Activated CD8-positive, alpha-beta T cell treated with anti-CD3 and anti-CD28 coated beads, Interleukin-2, amount 10 ng/mL, durations not matched to agents 7 days and 5 days (primary cell): ENCODE measurements at regions not wholly inside any gene's neighbourhood (a gene's known extent, or its start where the extent isn't known, plus 50 kb on each side); places are given as distances from the start of the nearest gene placed in this dataset.

Experiments used
- ATAC-seq: fragments of 150-1000 bp; cut with Tn5 transposase; one replicate; pipeline ENCODE4 v1.10.0; 2021; ENCODE audit warnings: moderate library complexity
- CTCF ChIA-PET: fragments of 350-600 bp; sonication (Branson Sonifier 250); formaldehyde crosslinking; loops from one replicate; lab custom pipeline; 2021; ENCODE audit warnings: antibody characterized with exemption; lab: Charles Lee
- POLR2A ChIA-PET: fragments of 350-600 bp; sonication (Branson Sonifier 250); formaldehyde crosslinking; loops from one replicate; lab custom pipeline; 2021; ENCODE audit warnings: antibody characterized with exemption; lab: Charles Lee
- DNase-seq: peaks from one replicate; pipeline ENCODE4 v3.0.0-alpha.2; 2020
- H3K27ac Mint-ChIP-seq: one replicate; pipeline ENCODE4 v1.8.0; 2021; ENCODE audit warnings: mild to moderate bottlenecking, mixed read lengths
- H3K27me3 Mint-ChIP-seq: one replicate; pipeline ENCODE4 v1.8.0; 2021; ENCODE audit warnings: low read depth, mixed read lengths
- H3K36me3 Mint-ChIP-seq: one replicate; pipeline ENCODE4 v1.8.0; 2021; ENCODE audit warnings: low read depth, mixed read lengths
- H3K4me1 Mint-ChIP-seq: one replicate; pipeline ENCODE4 v1.8.0; 2021; ENCODE audit warnings: low read depth, mixed read lengths
- H3K4me3 Mint-ChIP-seq: one replicate; pipeline ENCODE4 v1.8.0; 2021; ENCODE audit warnings: mild to moderate bottlenecking, mixed read lengths
- H3K9me3 Mint-ChIP-seq: one replicate; pipeline ENCODE4 v1.8.0; 2022; ENCODE audit warnings: mixed read lengths; ENCODE audit not compliant: insufficient read depth

GRCh38 chr12:124403273-124403672, 108.4 kb downstream of the RFLNA start:
- Mint-ChIP-seq H3K27me3 (no peaks in the 10 kb centered on the region), H3K36me3 (peaks cover 19% of the 10 kb centered on the region), H3K9me3 (no peaks in the 10 kb centered on the region), H3K4me3 (no peak overlapping the region), H3K27ac (no peak overlapping the region), H3K4me1 (peaks cover 4% of the 10 kb centered on the region)
- ChIA-PET CTCF (no interaction called here), POLR2A (no interaction called here)
- ATAC-seq (no peak), DNase-seq (no peak)

- no peak for ATAC-seq
- no peaks in the 10 kb centered on the region for H3K27me3 Mint-ChIP-seq
- ChIA-PET POLR2A (no interaction called here), CTCF (no interaction called here)
- peaks cover 19% of the 10 kb centered on the region for H3K36me3 Mint-ChIP-seq
- DNase-seq = no peak
- peaks cover 4% of the 10 kb centered on the region for H3K4me1 Mint-ChIP-seq
- H3K9me3 Mint-ChIP-seq = no peaks in the 10 kb centered on the region
- H3K27ac Mint-ChIP-seq = no peak overlapping the region
- no peak overlapping the region for H3K4me3 Mint-ChIP-seq
Measured at GRCh38 chr12:124402248-124403066, 107.6 kb downstream of the RFLNA start.

DNA sequence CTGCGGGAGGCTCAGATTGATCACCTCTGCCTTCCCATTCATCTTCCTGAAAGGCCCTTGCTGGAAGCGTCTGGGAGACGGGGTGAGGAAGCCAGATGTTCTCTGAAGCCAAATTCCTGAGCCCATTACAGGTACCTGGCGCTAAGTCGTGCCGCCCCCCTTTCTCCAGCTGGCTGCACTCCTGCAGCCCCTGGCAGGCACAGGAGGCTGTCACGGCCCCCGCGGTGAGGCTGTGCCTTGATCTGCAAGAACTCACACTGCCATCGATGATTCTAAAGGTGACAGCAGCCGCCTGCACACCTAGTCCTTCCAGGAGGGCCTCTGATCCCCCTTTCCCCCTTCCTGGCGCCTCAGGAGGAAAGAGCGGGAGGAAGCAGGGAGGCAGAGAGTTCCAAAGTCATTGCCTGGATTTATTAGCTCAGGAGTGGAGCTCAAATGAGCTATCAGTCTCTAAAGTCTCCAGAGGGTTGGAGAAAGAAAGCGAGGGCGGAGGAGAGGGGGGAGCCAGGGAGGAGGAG, 106.9 kb downstream of the RFLNA start:
- no peaks in the 10 kb centered on the region for H3K9me3 Mint-ChIP-seq
- POLR2A ChIA-PET = no interaction called here
- H3K4me3 Mint-ChIP-seq = no peak overlapping the region
- H3K36me3 Mint-ChIP-seq = peaks cover 19% of the 10 kb centered on the region
- H3K27me3 Mint-ChIP-seq = no peaks in the 10 kb centered on the region
- no peak for ATAC-seq
- DNase-seq = no peak
- H3K27ac Mint-ChIP-seq = no peak overlapping the region
- CTCF ChIA-PET = no interaction called here
- peaks cover 4% of the 10 kb centered on the region for H3K4me1 Mint-ChIP-seq

DNA sequence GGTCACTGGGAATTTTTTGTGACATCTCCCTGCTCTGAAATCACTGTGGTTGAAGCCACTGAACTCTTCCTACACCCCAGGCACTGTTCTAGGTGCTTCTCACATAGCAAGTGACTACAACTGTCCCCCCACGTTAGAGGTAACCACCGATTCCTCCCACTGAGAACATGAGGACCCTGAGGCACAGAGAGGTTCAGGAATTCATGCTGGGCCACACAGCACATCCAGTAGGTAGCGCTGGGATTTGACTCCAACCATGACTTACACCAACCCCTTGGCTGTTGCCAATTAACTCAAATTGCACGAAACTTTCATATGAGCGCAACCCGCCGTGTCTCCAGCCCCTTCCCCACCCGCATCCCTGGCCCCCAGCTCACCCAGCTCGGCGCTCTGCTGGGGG, 105.2 kb downstream of the RFLNA start:
- ATAC-seq (no peak), DNase-seq (no peak)
- Mint-ChIP-seq H3K9me3 (no peaks in the 10 kb centered on the region), H3K4me3 (no peak overlapping the region), H3K4me1 (peaks cover 4% of the 10 kb centered on the region), H3K27me3 (no peaks in the 10 kb centered on the region), H3K36me3 (peaks cover 23% of the 10 kb centered on the region), H3K27ac (peak overlapping the region; percentile 25)
- ChIA-PET POLR2A (no interaction called here), CTCF (interaction anchor here (0.9 kb wide), 1 partner anchor 294 kb away, joined by 3 read pairs; no protein-coding TSS in a partner anchor)

DNA sequence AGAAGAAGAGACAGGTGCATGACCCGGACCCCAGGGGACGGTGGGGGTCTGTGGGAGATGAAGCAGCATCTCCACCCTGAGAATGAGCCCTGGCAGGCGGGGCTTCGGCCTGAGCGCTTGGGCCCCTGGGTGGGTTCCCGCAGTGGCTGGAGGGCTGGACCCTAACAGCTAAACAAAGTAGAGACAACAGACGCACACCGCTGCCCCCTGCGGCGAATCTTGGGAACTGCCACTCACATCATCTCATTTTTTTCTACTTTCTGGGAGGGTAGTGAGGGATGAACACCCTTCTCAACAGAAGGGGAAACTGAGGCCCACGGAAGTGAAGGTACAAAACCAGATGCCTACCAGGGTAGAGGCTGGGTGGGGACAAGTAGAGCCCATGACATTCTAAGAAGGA, 104.7 kb downstream of the RFLNA start:
- Mint-ChIP-seq H3K27ac (no peak overlapping the region), H3K4me1 (peaks cover 4% of the 10 kb centered on the region), H3K9me3 (no peaks in the 10 kb centered on the region), H3K4me3 (no peak overlapping the region), H3K27me3 (no peaks in the 10 kb centered on the region), H3K36me3 (peaks cover 23% of the 10 kb centered on the region)
- DNase-seq (peak; percentile 41), ATAC-seq (no peak)
- POLR2A ChIA-PET = no interaction called here
- CTCF ChIA-PET = interaction anchor here (0.7 to 0.9 kb wide), 6 partner anchors 9 to 293 kb away, joined by 3 to 5 read pairs (median 3); no protein-coding TSS in a partner anchor

GRCh38 chr12:124398578-124399227, 103.8 kb downstream of the RFLNA start:
- no peak for ATAC-seq
- H3K4me1 Mint-ChIP-seq = peaks cover 4% of the 10 kb centered on the region
- H3K36me3 Mint-ChIP-seq = peaks cover 28% of the 10 kb centered on the region
- H3K27ac Mint-ChIP-seq = no peak overlapping the region
- no peak for DNase-seq
- no peaks in the 10 kb centered on the region for H3K9me3 Mint-ChIP-seq
- POLR2A ChIA-PET = no interaction called here
- H3K4me3 Mint-ChIP-seq = no peak overlapping the region
- H3K27me3 Mint-ChIP-seq = no peaks in the 10 kb centered on the region
- CTCF ChIA-PET = interaction anchor here (0.8 to 1.4 kb wide), 6 partner anchors 10 to 95 kb away, joined by 3 to 5 read pairs (median 3); no protein-coding TSS in a partner anchor

GRCh38 chr12:124397807-124398577, 103.1 kb downstream of the RFLNA start:
- H3K27ac Mint-ChIP-seq = peak overlapping the region; percentile 49

DNA sequence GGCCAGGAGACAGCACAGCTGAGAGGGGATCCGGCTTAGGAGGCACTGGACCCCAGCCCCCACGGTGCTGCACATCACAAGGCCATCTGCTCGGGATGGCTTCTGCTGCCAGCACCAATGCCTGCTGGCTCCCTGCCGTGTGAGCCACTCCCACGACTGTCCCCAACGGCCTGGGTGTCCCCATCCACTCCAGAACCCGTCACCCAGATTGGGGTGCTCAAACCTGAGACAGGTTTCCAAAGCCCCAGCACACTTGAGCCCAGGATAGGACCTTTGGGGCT, 102.4 kb downstream of the RFLNA start:
- ChIA-PET POLR2A (no interaction called here), CTCF (interaction anchor here (1.2 to 1.4 kb wide), 2 partner anchors 47 to 97 kb away, joined by 3 read pairs; no protein-coding TSS in a partner anchor)
- Mint-ChIP-seq H3K27me3 (no peaks in the 10 kb centered on the region), H3K4me3 (no peak overlapping the region), H3K9me3 (no peaks in the 10 kb centered on the region), H3K36me3 (peaks cover 26% of the 10 kb centered on the region), H3K4me1 (peaks cover 3% of the 10 kb centered on the region), H3K27ac (no peak overlapping the region)
- DNase-seq (no peak), ATAC-seq (no peak)

More at GRCh38 chr12:124397807-124398577, 103.1 kb downstream of the RFLNA start:
- ATAC-seq (no peak), DNase-seq (no peak)
- Mint-ChIP-seq H3K9me3 (no peaks in the 10 kb centered on the region), H3K4me3 (no peak overlapping the region), H3K4me1 (no peaks in the 10 kb centered on the region), H3K36me3 (peaks cover 28% of the 10 kb centered on the region), H3K27me3 (no peaks in the 10 kb centered on the region)
- ChIA-PET CTCF (interaction anchor here (1.2 to 1.4 kb wide), 2 partner anchors 46 to 96 kb away, joined by 3 read pairs; no protein-coding TSS in a partner anchor), POLR2A (no interaction called here)

DNA sequence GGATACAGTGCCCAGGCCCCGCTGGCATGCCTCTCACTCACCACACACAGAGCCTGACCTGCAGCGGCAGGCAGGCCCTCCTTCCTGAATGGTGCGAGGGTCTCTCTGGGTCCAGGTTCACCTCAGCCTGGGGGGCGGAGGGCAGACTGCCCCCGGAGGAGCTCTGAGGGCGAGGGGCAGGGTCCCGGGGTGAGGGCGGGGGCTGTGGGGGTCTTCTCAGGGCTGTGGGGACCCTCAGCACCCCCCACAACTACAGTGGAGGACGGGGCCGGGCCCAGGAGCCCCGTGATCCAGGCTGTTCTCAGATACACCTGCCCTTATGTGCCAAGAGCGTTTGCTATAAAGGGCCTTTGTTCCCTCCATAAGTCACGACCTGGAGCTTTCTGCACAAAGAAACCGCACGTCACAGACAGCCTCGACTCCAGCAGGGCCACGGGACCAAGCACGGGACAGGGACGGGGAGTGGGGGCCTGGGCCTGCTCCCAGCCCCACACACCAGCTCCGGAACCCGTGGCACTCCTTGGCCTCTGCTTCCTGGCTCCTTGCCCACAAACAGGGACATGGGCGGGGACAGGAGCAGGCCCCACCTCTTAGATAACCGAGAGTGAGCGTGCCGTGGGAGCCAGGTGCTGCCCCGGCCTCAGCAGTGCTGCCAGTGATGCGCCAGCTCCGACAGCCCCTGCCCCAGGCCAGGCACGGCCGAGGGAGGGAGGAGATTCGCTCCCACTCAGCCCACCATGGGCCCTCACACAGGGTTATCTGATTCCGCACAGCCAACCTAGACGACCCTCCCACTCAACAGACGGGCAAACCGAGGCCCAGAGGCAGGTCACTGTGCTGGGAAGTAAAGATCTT, 101.9 kb downstream of the RFLNA start:
- POLR2A ChIA-PET = no interaction called here
- Mint-ChIP-seq H3K36me3 (peaks cover 25% of the 10 kb centered on the region), H3K4me1 (peaks cover 8% of the 10 kb centered on the region), H3K9me3 (no peaks in the 10 kb centered on the region), H3K27me3 (no peaks in the 10 kb centered on the region), H3K4me3 (no peak overlapping the region), H3K27ac (no peak overlapping the region)
- ATAC-seq (no peak), DNase-seq (no peak)
- CTCF ChIA-PET = interaction anchor here (1.2 kb wide), 1 partner anchor 97 kb away, joined by 3 read pairs; no protein-coding TSS in a partner anchor

GRCh38 chr12:124395986-124396385, 101.1 kb downstream of the RFLNA start:
- no peaks in the 10 kb centered on the region for H3K27me3 Mint-ChIP-seq
- peaks cover 22% of the 10 kb centered on the region for H3K36me3 Mint-ChIP-seq
- ChIA-PET CTCF (no interaction called here), POLR2A (no interaction called here)
- no peak overlapping the region for H3K4me3 Mint-ChIP-seq
- no peak overlapping the region for H3K27ac Mint-ChIP-seq
- DNase-seq (no peak), ATAC-seq (no peak)
- H3K9me3 Mint-ChIP-seq = no peaks in the 10 kb centered on the region
- H3K4me1 Mint-ChIP-seq = peaks cover 16% of the 10 kb centered on the region

- no peak for ATAC-seq
- DNase-seq = no peak
- Mint-ChIP-seq H3K4me1 (peaks cover 23% of the 10 kb centered on the region), H3K27me3 (no peaks in the 10 kb centered on the region), H3K4me3 (no peak overlapping the region), H3K27ac (no peak overlapping the region), H3K36me3 (peaks cover 17% of the 10 kb centered on the region), H3K9me3 (no peaks in the 10 kb centered on the region)
- ChIA-PET POLR2A (no interaction called here), CTCF (no interaction called here)
Measured at GRCh38 chr12:124395284-124395752, 100.4 kb downstream of the RFLNA start.
